ENCODE measurements at regions not wholly inside any gene's neighbourhood (a gene's known extent, or its start where the extent isn't known, plus 50 kb on each side); places are given as distances from the start of the nearest gene placed in this dataset.

GRCh38 chr20:3340443-3340842 lies 67.0 kb downstream of the DNAAF9 start:
- no TSS peak for BruUV-seq (replicated peaks)
- no peak for DNase-seq (ENCODE audit: low spot score)
- ChIA-PET POLR2A (ENCODE audit: low non-redundant PET) (no interaction called here), CTCF (no interaction called here)
- Histone ChIP-seq H3K4me1 (ENCODE audit: insufficient read depth, low read length, poor library complexity, severe bottlenecking) (no peaks in the 10 kb centered on the region), H3K27ac (ENCODE audit: low read depth, low read length, poor library complexity, severe bottlenecking) (no peak overlapping the region), H3K9me3 (ENCODE audit: low read depth, low read length, poor library complexity, severe bottlenecking) (no peaks in the 10 kb centered on the region), H3K4me3 (ENCODE audit: low read depth, low read length, poor library complexity, severe bottlenecking) (no peak overlapping the region), H3K27me3 (replicated peaks; ENCODE audit: insufficient read depth, low read depth, low read length, poor library complexity) (no peaks in the 10 kb centered on the region), H3K36me3 (ENCODE audit: insufficient read depth, low read length, poor library complexity, severe bottlenecking) (no peaks in the 10 kb centered on the region)
- intact Hi-C loops (cut with micrococcal nuclease; ENCODE audit: unreplicated experiment) = no loop called here
- no peak for TF ChIP-seq EZH2 (IDR thresholded peaks at IDR 0.05; ENCODE audit: borderline replicate concordance, low read depth, low read length, poor library complexity, severe bottlenecking)
- TF ChIP-seq, protein P1, sequence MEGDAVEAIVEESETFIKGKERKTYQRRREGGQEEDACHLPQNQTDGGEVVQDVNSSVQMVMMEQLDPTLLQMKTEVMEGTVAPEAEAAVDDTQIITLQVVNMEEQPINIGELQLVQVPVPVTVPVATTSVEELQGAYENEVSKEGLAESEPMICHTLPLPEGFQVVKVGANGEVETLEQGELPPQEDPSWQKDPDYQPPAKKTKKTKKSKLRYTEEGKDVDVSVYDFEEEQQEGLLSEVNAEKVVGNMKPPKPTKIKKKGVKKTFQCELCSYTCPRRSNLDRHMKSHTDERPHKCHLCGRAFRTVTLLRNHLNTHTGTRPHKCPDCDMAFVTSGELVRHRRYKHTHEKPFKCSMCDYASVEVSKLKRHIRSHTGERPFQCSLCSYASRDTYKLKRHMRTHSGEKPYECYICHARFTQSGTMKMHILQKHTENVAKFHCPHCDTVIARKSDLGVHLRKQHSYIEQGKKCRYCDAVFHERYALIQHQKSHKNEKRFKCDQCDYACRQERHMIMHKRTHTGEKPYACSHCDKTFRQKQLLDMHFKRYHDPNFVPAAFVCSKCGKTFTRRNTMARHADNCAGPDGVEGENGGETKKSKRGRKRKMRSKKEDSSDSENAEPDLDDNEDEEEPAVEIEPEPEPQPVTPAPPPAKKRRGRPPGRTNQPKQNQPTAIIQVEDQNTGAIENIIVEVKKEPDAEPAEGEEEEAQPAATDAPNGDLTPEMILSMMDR (conservative IDR thresholded peaks at IDR 0.05; ENCODE audit: low read depth, low read length) = no peak

GRCh38 chr20:3339571-3339970 lies 67.9 kb downstream of the DNAAF9 start:
- intact Hi-C loops (cut with micrococcal nuclease; ENCODE audit: unreplicated experiment) = no loop called here
- no peak for TF ChIP-seq EZH2 (IDR thresholded peaks at IDR 0.05; ENCODE audit: borderline replicate concordance, low read depth, low read length, poor library complexity, severe bottlenecking)
- TF ChIP-seq, protein P1 (conservative IDR thresholded peaks at IDR 0.05; ENCODE audit: low read depth, low read length) = no peak
- Histone ChIP-seq H3K36me3 (ENCODE audit: insufficient read depth, low read length, poor library complexity, severe bottlenecking) (no peaks in the 10 kb centered on the region), H3K27me3 (replicated peaks; ENCODE audit: insufficient read depth, low read depth, low read length, poor library complexity) (no peaks in the 10 kb centered on the region), H3K4me3 (ENCODE audit: low read depth, low read length, poor library complexity, severe bottlenecking) (no peak overlapping the region), H3K27ac (ENCODE audit: low read depth, low read length, poor library complexity, severe bottlenecking) (no peak overlapping the region), H3K4me1 (ENCODE audit: insufficient read depth, low read length, poor library complexity, severe bottlenecking) (no peaks in the 10 kb centered on the region), H3K9me3 (ENCODE audit: low read depth, low read length, poor library complexity, severe bottlenecking) (no peaks in the 10 kb centered on the region)
- BruUV-seq (replicated peaks) = no TSS peak
- CTCF ChIA-PET = no interaction called here
- DNase-seq (ENCODE audit: low spot score) = no peak
- POLR2A ChIA-PET (ENCODE audit: low non-redundant PET) = no interaction called here

GRCh38 chr20:3339076-3339475 lies 68.4 kb downstream of the DNAAF9 start:
- DNase-seq (ENCODE audit: low spot score) = no peak
- CTCF ChIA-PET = no interaction called here
- POLR2A ChIA-PET (ENCODE audit: low non-redundant PET) = no interaction called here
- Histone ChIP-seq H3K27me3 (replicated peaks; ENCODE audit: insufficient read depth, low read depth, low read length, poor library complexity) (no peaks in the 10 kb centered on the region), H3K27ac (ENCODE audit: low read depth, low read length, poor library complexity, severe bottlenecking) (no peak overlapping the region), H3K4me3 (ENCODE audit: low read depth, low read length, poor library complexity, severe bottlenecking) (no peak overlapping the region), H3K4me1 (ENCODE audit: insufficient read depth, low read length, poor library complexity, severe bottlenecking) (no peaks in the 10 kb centered on the region), H3K9me3 (ENCODE audit: low read depth, low read length, poor library complexity, severe bottlenecking) (no peaks in the 10 kb centered on the region), H3K36me3 (ENCODE audit: insufficient read depth, low read length, poor library complexity, severe bottlenecking) (no peaks in the 10 kb centered on the region)
- no peak for TF ChIP-seq EZH2 (IDR thresholded peaks at IDR 0.05; ENCODE audit: borderline replicate concordance, low read depth, low read length, poor library complexity, severe bottlenecking)
- TF ChIP-seq, protein P1 (conservative IDR thresholded peaks at IDR 0.05; ENCODE audit: low read depth, low read length) = no peak
- BruUV-seq (replicated peaks) = no TSS peak
- intact Hi-C loops (cut with micrococcal nuclease; ENCODE audit: unreplicated experiment) = no loop called here

Measured in A673 (cell line).